ENCODE measurements at regions not wholly inside any gene's neighbourhood (a gene's known extent, or its start where the extent isn't known, plus 50 kb on each side); places are given as distances from the start of the nearest gene placed in this dataset.

GRCh38 chr9:81394881-81395675 lies 294.3 kb downstream of the TLE1 start:
- DNase-seq (ENCODE audit: low read depth in 4 of 4, low spot score in 3 of 4): no peak

GRCh38 chr9:81393985-81394811 lies 295.1 kb downstream of the TLE1 start:
- peak in 2 of 4 donors; percentile 42 to 60 for DNase-seq (ENCODE audit: low read depth in 4 of 4, low spot score in 3 of 4)

GRCh38 chr9:81391457-81391825 lies 297.9 kb downstream of the TLE1 start:
- DNase-seq (ENCODE audit: low read depth in 4 of 4, low spot score in 3 of 4): no peak

GRCh38 chr9:81390792-81391456 lies 298.4 kb downstream of the TLE1 start:
- DNase-seq (ENCODE audit: low read depth in 4 of 4, low spot score in 3 of 4): no peak

GRCh38 chr9:81389569-81389993 lies 299.8 kb downstream of the TLE1 start:
- DNase-seq (ENCODE audit: low read depth in 4 of 4, low spot score in 3 of 4): no peak

GRCh38 chr9:81388831-81389230 lies 300.5 kb downstream of the TLE1 start:
- DNase-seq (ENCODE audit: low read depth in 4 of 4, low spot score in 3 of 4): no peak

GRCh38 chr9:81387360-81388106 lies 301.8 kb downstream of the TLE1 start:
- no peak for DNase-seq (ENCODE audit: low read depth in 4 of 4, low spot score in 3 of 4)

GRCh38 chr9:81384911-81385310 lies 304.4 kb downstream of the TLE1 start:
- DNase-seq (ENCODE audit: low read depth in 4 of 4, low spot score in 3 of 4): no peak

- DNase-seq (ENCODE audit: low read depth in 4 of 4, low spot score in 3 of 4): no peak
These were observed 307.1 kb downstream of the TLE1 start for GRCh38 chr9:81382281-81382680.

- DNase-seq (ENCODE audit: low read depth in 4 of 4, low spot score in 3 of 4): no peak
These were observed 307.7 kb downstream of the TLE1 start for GRCh38 chr9:81381694-81382093.

GRCh38 chr9:81380504-81381359 lies 308.6 kb downstream of the TLE1 start:
- no peak for DNase-seq (ENCODE audit: low read depth in 4 of 4, low spot score in 3 of 4)

GRCh38 chr9:81379655-81380054 lies 309.7 kb downstream of the TLE1 start:
- no peak for DNase-seq (ENCODE audit: low read depth in 4 of 4, low spot score in 3 of 4)

GRCh38 chr9:81377921-81378320 lies 311.4 kb downstream of the TLE1 start:
- no peak for DNase-seq (ENCODE audit: low read depth in 4 of 4, low spot score in 3 of 4)

GRCh38 chr9:81377320-81377719 lies 312.0 kb downstream of the TLE1 start:
- no peak for DNase-seq (ENCODE audit: low read depth in 4 of 4, low spot score in 3 of 4)

GRCh38 chr9:81375187-81376100 lies 313.9 kb downstream of the TLE1 start:
- DNase-seq (ENCODE audit: low read depth in 4 of 4, low spot score in 3 of 4): no peak

GRCh38 chr9:81374459-81375186 lies 314.7 kb downstream of the TLE1 start:
- no peak for DNase-seq (ENCODE audit: low read depth in 4 of 4, low spot score in 3 of 4)

GRCh38 chr9:81373294-81373693 lies 316.1 kb downstream of the TLE1 start:
- no peak for DNase-seq (ENCODE audit: low read depth in 4 of 4, low spot score in 3 of 4)

- no peak for DNase-seq (ENCODE audit: low read depth in 4 of 4, low spot score in 3 of 4)
These were observed 316.6 kb downstream of the TLE1 start for GRCh38 chr9:81372628-81373191.
